Ovary (tissue), 3 donors: ENCODE measurements at regions not wholly inside any gene's neighbourhood (a gene's known extent, or its start where the extent isn't known, plus 50 kb on each side); places are given as distances from the start of the nearest gene placed in this dataset.

Source experiments
- CTCF ChIP-seq, 3 donors: fragments of 450-650 bp in 2 of 3; fragments of 200-600 bp in 1 of 3; IDR thresholded peaks; one replicate each; pipeline versions ENCODE4 v1.5.1 to v1.8.0; 2016 to 2022; ENCODE audit warnings: antibody characterized with exemption in 3 of 3, mild to moderate bottlenecking in 1 of 3
- POLR2A ChIP-seq: fragments of 450-650 bp; IDR thresholded peaks from one replicate; pipeline ENCODE4 v1.6.1; 2017; ENCODE audit warnings: antibody characterized with exemption, mild to moderate bottlenecking, moderate library complexity
- donor health status: DM: no; HTN: no; CAD: no.

DNA sequence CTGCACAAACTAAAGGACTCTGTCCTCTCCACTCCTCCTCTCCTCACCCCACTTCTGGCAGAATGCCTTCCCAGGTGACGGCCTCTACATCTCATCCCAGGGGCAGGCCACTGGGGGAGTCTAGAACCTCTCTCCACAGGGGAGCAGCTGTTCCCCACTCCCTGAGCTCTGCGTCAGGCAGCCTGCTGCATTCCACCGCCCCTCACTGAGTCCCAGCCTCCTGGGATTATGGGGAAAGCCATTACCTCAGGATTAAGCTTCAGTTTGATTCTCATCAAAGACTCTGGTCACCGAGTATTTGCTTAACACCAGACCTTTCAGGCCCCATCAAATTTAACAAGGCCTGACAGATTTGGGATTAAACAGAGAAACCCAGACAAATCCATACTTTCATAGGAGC, 405.9 kb downstream of the NXPE2 start:
- TF ChIP-seq POLR2A = no peak
- TF ChIP-seq CTCF (IDR thresholded peaks at IDR 0.05) = no peak
